H9 (cell line): ENCODE measurements at regions not wholly inside any gene's neighbourhood (a gene's known extent, or its start where the extent isn't known, plus 50 kb on each side); places are given as distances from the start of the nearest gene placed in this dataset.

Experiments
- DNase-seq: peaks from one replicate; pipeline ENCODE4 v3.0.0-alpha.2; 2017
- H2AFZ ChIP-seq: one replicate; pipeline ENCODE4 v1.6.1; 2013; ENCODE audit warnings: mild to moderate bottlenecking, low read length, control low read depth, moderate library complexity
- H2AK5ac ChIP-seq: 2 replicates; pipeline ENCODE4 v1.6.1; 2013; ENCODE audit warnings: low read length, control low read depth, mixed read lengths; ENCODE audit not compliant: insufficient read length
- H2BK120ac ChIP-seq: one replicate; pipeline ENCODE4 v1.6.1; 2013; ENCODE audit warnings: low read depth, mild to moderate bottlenecking, low read length, control low read depth, inconsistent platforms; ENCODE audit not compliant: poor library complexity, severe bottlenecking
- H2BK12ac ChIP-seq: 2 replicates; pipeline ENCODE4 v1.6.1; 2013; ENCODE audit warnings: low read length, control low read depth, mixed read lengths, low read depth; ENCODE audit not compliant: insufficient read length
- H2BK15ac ChIP-seq: 2 replicates; pipeline ENCODE4 v1.6.1; 2013; ENCODE audit warnings: low read depth, low read length, control low read depth
- H2BK20ac ChIP-seq: one replicate; pipeline ENCODE4 v1.6.1; 2013; ENCODE audit warnings: low read depth, mild to moderate bottlenecking, low read length, control low read depth, inconsistent platforms; ENCODE audit not compliant: poor library complexity, severe bottlenecking
- H2BK5ac ChIP-seq: 2 replicates; pipeline ENCODE4 v1.6.1; 2013; ENCODE audit warnings: low read length, control low read depth, mixed read lengths; ENCODE audit not compliant: insufficient read length
- H3K14ac ChIP-seq: 2 replicates; pipeline ENCODE4 v1.6.1; 2013; ENCODE audit warnings: low read length, control low read depth; ENCODE audit not compliant: insufficient read depth
- H3K18ac ChIP-seq: 2 replicates; pipeline ENCODE4 v1.6.1; 2013; ENCODE audit warnings: low read depth, mild to moderate bottlenecking, mixed read lengths, low read length, control low read depth; ENCODE audit not compliant: insufficient read length
- H3K23ac ChIP-seq: 2 replicates; pipeline ENCODE4 v1.6.1; 2013; ENCODE audit warnings: low read length, control low read depth, mixed read lengths, low read depth; ENCODE audit not compliant: insufficient read length
- H3K23me2 ChIP-seq: 2 replicates; pipeline ENCODE4 v1.6.1; 2013; ENCODE audit warnings: low read depth, mild to moderate bottlenecking, mixed read lengths, low read length, control low read depth; ENCODE audit not compliant: insufficient read length, poor library complexity, severe bottlenecking
- H3K27ac ChIP-seq: 2 replicates; pipeline ENCODE4 v1.5.1; 2013; ENCODE audit warnings: low read length, control low read depth, mixed read lengths, low read depth; ENCODE audit not compliant: insufficient read length
- H3K27me3 ChIP-seq: 2 replicates; pipeline ENCODE4 v1.6.1; 2013; ENCODE audit warnings: low read length, control low read depth, inconsistent platforms; ENCODE audit not compliant: insufficient read depth
- H3K4ac ChIP-seq: 2 replicates; pipeline ENCODE4 v1.6.1; 2013; ENCODE audit warnings: low read depth, mild to moderate bottlenecking, control low read depth, inconsistent platforms, low read length, moderate library complexity
- H3K4me1 ChIP-seq: 2 replicates; pipeline ENCODE4 v1.6.1; 2013; ENCODE audit warnings: low read length, control low read depth, inconsistent platforms; ENCODE audit not compliant: insufficient read depth
- H3K4me2 ChIP-seq: 2 replicates; pipeline ENCODE4 v1.6.1; 2013; ENCODE audit warnings: low read length, control low read depth, mixed read lengths; ENCODE audit not compliant: insufficient read length, insufficient read depth
- H3K56ac ChIP-seq: 2 replicates; pipeline ENCODE4 v1.6.1; 2013; ENCODE audit warnings: low read depth, mild to moderate bottlenecking, mixed read lengths, low read length, control low read depth; ENCODE audit not compliant: insufficient read length
- H3K79me1 ChIP-seq: 2 replicates; pipeline ENCODE4 v1.6.1; 2013; ENCODE audit warnings: low read depth, mild to moderate bottlenecking, moderate library complexity, low read length, control low read depth, inconsistent platforms; ENCODE audit not compliant: insufficient read depth, poor library complexity, severe bottlenecking
- H3K79me2 ChIP-seq: 2 replicates; pipeline ENCODE4 v1.6.1; 2013; ENCODE audit warnings: low read length, control low read depth, inconsistent platforms; ENCODE audit not compliant: insufficient read depth
- H3K9ac ChIP-seq: 2 replicates; pipeline ENCODE4 v1.6.1; 2013; ENCODE audit warnings: low read length, control low read depth, mixed read lengths; ENCODE audit not compliant: insufficient read length; ENCODE audit errors: extremely low read depth
- H3K9me3 ChIP-seq: one replicate; pipeline ENCODE4 v1.6.1; 2013; ENCODE audit warnings: low read depth, low read length, inconsistent platforms; ENCODE audit not compliant: control insufficient read depth
- H3T11ph ChIP-seq: one replicate; pipeline ENCODE4 v1.6.1; 2013; ENCODE audit warnings: mild to moderate bottlenecking, low read length, control low read depth, inconsistent platforms
- H4K20me1 ChIP-seq: one replicate; pipeline ENCODE4 v1.6.1; 2013; ENCODE audit not compliant: control insufficient read depth, insufficient read length, insufficient read depth
- H4K5ac ChIP-seq: 2 replicates; pipeline ENCODE4 v1.6.1; 2013; ENCODE audit warnings: low read depth, mild to moderate bottlenecking, mixed read lengths, low read length, control low read depth; ENCODE audit not compliant: insufficient read length
- H4K8ac ChIP-seq: replicated peaks from 2 replicates; pipeline ENCODE4 v1.6.1; 2013; ENCODE audit warnings: low read length, control low read depth, mixed read lengths, low read depth; ENCODE audit not compliant: insufficient read length
- H4K91ac ChIP-seq: 2 replicates; pipeline ENCODE4 v1.6.1; 2013; ENCODE audit warnings: low read depth, mild to moderate bottlenecking, moderate library complexity, mixed read lengths, low read length, control low read depth; ENCODE audit not compliant: insufficient read length
- H3K27ac Mint-ChIP-seq, 3 experiments: 2 replicates in 2 of 3; 3 replicates in 1 of 3; pipeline ENCODE4 v1.8.0; 2020 to 2021; ENCODE audit warnings: mixed read lengths in 3 of 3, mild to moderate bottlenecking in 1 of 3, moderate library complexity in 1 of 3
- H3K27me3 Mint-ChIP-seq: 2 replicates; pipeline ENCODE4 v1.8.0; 2021; ENCODE audit warnings: low read depth, mild to moderate bottlenecking, moderate library complexity, mixed read lengths
- H3K36me3 Mint-ChIP-seq, 3 experiments: 2 replicates in 2 of 3; 3 replicates in 1 of 3; pipeline ENCODE4 v1.8.0; 2020 to 2021; ENCODE audit warnings: low read depth in 3 of 3, mixed read lengths in 3 of 3; ENCODE audit not compliant: insufficient read depth in 1 of 3
- H3K4me1 Mint-ChIP-seq, 2 experiments: 2 replicates each; pipeline ENCODE4 v1.8.0; 2020; ENCODE audit warnings: mixed read lengths in 2 of 2
- H3K4me3 Mint-ChIP-seq, 2 experiments: 2 replicates in 1 of 2; 3 replicates in 1 of 2; pipeline ENCODE4 v1.8.0; 2020 to 2021; ENCODE audit warnings: mild to moderate bottlenecking in 2 of 2, mixed read lengths in 2 of 2, moderate library complexity in 1 of 2
- H3K9me3 Mint-ChIP-seq, 2 experiments: 2 replicates in 1 of 2; 3 replicates in 1 of 2; pipeline ENCODE4 v1.8.0; 2020; ENCODE audit warnings: mild to moderate bottlenecking in 2 of 2, mixed read lengths in 2 of 2, moderate library complexity in 1 of 2
- WGBS: extraction: QIAGEN DNeasy Blood & Tissue Kit; methylation state at CpG from one replicate; pipeline ENCODE4 v1.1.7; 2013; ENCODE audit warnings: missing lambda C conversion rate, low lambda C conversion rate, mixed read lengths; ENCODE audit not compliant: insufficient read length; ENCODE audit errors: extremely low coverage; 5-methylcytosine and 5-hydroxymethylcytosine counted together
- TF ChIP-seq, protein P1 (sequence below): fragments of 200-600 bp; sonication (generic); conservative IDR thresholded peaks from 3 replicates; pipeline ENCODE4 v1.8.0; 2021; ENCODE audit warnings: antibody characterized with exemption, mild to moderate bottlenecking

DNA sequence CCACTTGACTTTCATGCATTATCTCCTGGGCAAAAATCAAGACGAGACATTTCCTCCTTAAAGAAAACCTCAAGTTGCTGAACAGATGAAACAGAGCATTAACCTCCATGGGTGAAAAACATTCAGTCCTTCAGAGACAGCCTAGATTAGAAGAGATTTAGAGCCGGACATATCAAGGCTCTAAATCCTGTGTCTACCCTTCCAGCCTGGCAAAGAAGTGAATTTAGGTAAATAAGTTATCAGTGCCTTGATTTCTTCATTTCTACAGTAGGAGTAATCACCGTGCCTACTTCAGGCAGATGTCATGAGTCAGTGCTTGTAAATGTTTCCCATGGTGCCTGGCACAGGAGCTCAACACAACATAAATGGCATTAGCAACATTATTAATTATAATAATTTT is 159.3 kb upstream of the PRICKLE2 start:
- Histone ChIP-seq H2BK15ac (no peak overlapping the region), H2AFZ (no peak overlapping the region), H3K27me3 (no peaks in the 10 kb centered on the region), H2BK20ac (no peak overlapping the region), H3T11ph (no peak overlapping the region), H4K91ac (no peak overlapping the region), H3K9me3 (no peaks in the 10 kb centered on the region), H4K5ac (no peak overlapping the region), H3K79me1 (no peaks in the 10 kb centered on the region), H3K14ac (no peak overlapping the region), H3K23ac (no peak overlapping the region), H4K20me1 (peaks cover 3% of the 10 kb centered on the region), H3K56ac (no peak overlapping the region), H3K27ac (no peak overlapping the region), H4K8ac (no peak overlapping the region), H3K4ac (no peak overlapping the region), H3K4me1 (no peaks in the 10 kb centered on the region), H2BK12ac (no peak overlapping the region), H3K4me2 (no peak overlapping the region), H3K23me2 (no peaks in the 10 kb centered on the region), H2BK5ac (no peak overlapping the region), H2AK5ac (no peak overlapping the region), H2BK120ac (no peak overlapping the region), H3K79me2 (no peaks in the 10 kb centered on the region), H3K18ac (no peak overlapping the region), H3K9ac (no peak overlapping the region)
- Mint-ChIP-seq H3K4me1 (peaks cover 4 to 5% of the 10 kb centered on the region in 2 experiments; a peak in 2 of 4 replicates), H3K4me3 (no peak overlapping the region), H3K9me3 (peaks cover 0 to 2% of the 10 kb centered on the region in 2 experiments; a peak in 1 of 5 replicates), H3K27me3 (peaks cover 18% of the 10 kb centered on the region), H3K27ac (no peak overlapping the region), H3K36me3 (no peaks in the 10 kb centered on the region; a peak in 1 of 7 replicates)
- WGBS, result no CpG with 5 or more reads among the region's 3 CpGs
- TF ChIP-seq, protein P1, sequence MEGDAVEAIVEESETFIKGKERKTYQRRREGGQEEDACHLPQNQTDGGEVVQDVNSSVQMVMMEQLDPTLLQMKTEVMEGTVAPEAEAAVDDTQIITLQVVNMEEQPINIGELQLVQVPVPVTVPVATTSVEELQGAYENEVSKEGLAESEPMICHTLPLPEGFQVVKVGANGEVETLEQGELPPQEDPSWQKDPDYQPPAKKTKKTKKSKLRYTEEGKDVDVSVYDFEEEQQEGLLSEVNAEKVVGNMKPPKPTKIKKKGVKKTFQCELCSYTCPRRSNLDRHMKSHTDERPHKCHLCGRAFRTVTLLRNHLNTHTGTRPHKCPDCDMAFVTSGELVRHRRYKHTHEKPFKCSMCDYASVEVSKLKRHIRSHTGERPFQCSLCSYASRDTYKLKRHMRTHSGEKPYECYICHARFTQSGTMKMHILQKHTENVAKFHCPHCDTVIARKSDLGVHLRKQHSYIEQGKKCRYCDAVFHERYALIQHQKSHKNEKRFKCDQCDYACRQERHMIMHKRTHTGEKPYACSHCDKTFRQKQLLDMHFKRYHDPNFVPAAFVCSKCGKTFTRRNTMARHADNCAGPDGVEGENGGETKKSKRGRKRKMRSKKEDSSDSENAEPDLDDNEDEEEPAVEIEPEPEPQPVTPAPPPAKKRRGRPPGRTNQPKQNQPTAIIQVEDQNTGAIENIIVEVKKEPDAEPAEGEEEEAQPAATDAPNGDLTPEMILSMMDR, result no peak
- DNase-seq, result no peak
